CD14-positive monocyte (primary cell): ENCODE measurements at regions not wholly inside any gene's neighbourhood (a gene's known extent, or its start where the extent isn't known, plus 50 kb on each side); places are given as distances from the start of the nearest gene placed in this dataset.
A peak's percentile ranks its signal among the peaks of the same experiment; 100 is the strongest.

Source experiments
- DNase-seq, 3 donors: peaks; one replicate each; pipeline ENCODE4 v3.0.0-alpha.2; 2011 to 2022
- H2AFZ ChIP-seq: 2 replicates; pipeline ENCODE4 v1.6.0; 2012; ENCODE audit warnings: mild to moderate bottlenecking, low read depth, low read length, inconsistent platforms; ENCODE audit not compliant: insufficient read depth, poor library complexity, severe bottlenecking
- H3K27ac ChIP-seq, 2 donors: 1 replicate in 1 of 2; 2 replicates in 1 of 2; pipeline ENCODE4 v1.5.1; 2012 to 2013; ENCODE audit warnings: low read length in 2 of 2, control low read depth in 1 of 2, inconsistent platforms in 1 of 2, low read depth in 1 of 2, mild to moderate bottlenecking in 1 of 2
- H3K27me3 ChIP-seq, 2 donors: one replicate each; pipeline versions ENCODE4 v1.6.0 to v1.6.1; 2011 to 2013; ENCODE audit warnings: low read length in 2 of 2; ENCODE audit not compliant: control insufficient read depth in 2 of 2, insufficient read depth in 2 of 2
- H3K36me3 ChIP-seq, 2 donors: replicated peaks in 1 of 2; 1 replicate in 1 of 2; 2 replicates in 1 of 2; pipeline versions ENCODE4 v1.5.1 to v1.6.1; 2012 to 2013; ENCODE audit warnings: low read length in 2 of 2, control low read depth in 1 of 2, inconsistent platforms in 1 of 2, mild to moderate bottlenecking in 1 of 2; ENCODE audit not compliant: insufficient read depth in 2 of 2, control insufficient read depth in 1 of 2
- H3K4me1 ChIP-seq, 2 donors: 1 replicate in 1 of 2; 2 replicates in 1 of 2; pipeline versions ENCODE4 v1.5.1 to v1.6.1; 2012 to 2013; ENCODE audit warnings: low read length in 2 of 2, control low read depth in 1 of 2, inconsistent platforms in 1 of 2, mild to moderate bottlenecking in 1 of 2, moderate library complexity in 1 of 2; ENCODE audit not compliant: insufficient read depth in 2 of 2, control insufficient read depth in 1 of 2
- H3K4me2 ChIP-seq: replicated peaks from 2 replicates; pipeline ENCODE3; 2012; ENCODE audit warnings: low read length, moderate library complexity, mild to moderate bottlenecking; ENCODE audit not compliant: poor library complexity, severe bottlenecking; ENCODE audit errors: extremely low read depth
- H3K4me3 ChIP-seq, 3 experiments: fragments of 200-600 bp in 1 of 3; sonication (generic) in 1 of 3; replicated peaks in 1 of 3; 1 replicate in 2 of 3; 2 replicates in 1 of 3; pipeline ENCODE4 v1.5.1; 2011 to 2013; ENCODE audit warnings: low read length in 3 of 3, mild to moderate bottlenecking in 3 of 3, control low read depth in 2 of 3, low read depth in 2 of 3, inconsistent platforms in 1 of 3, moderate library complexity in 1 of 3
- H3K79me2 ChIP-seq: 2 replicates; pipeline ENCODE4 v1.6.0; 2012; ENCODE audit warnings: mild to moderate bottlenecking, control low read depth, inconsistent platforms, low read length, moderate library complexity; ENCODE audit not compliant: insufficient read depth
- H3K9ac ChIP-seq: 2 replicates; pipeline ENCODE4 v1.6.0; 2017; ENCODE audit warnings: low read length, mild to moderate bottlenecking; ENCODE audit not compliant: insufficient read depth, poor library complexity, severe bottlenecking
- H3K9me3 ChIP-seq, 2 donors: replicated peaks in 1 of 2; 1 replicate in 1 of 2; 2 replicates in 1 of 2; pipeline versions ENCODE4 v1.5.1 to v1.6.1; 2012 to 2013; ENCODE audit warnings: low read length in 2 of 2, control low read depth in 1 of 2; ENCODE audit not compliant: control insufficient read depth in 1 of 2, insufficient read depth in 1 of 2
- H4K20me1 ChIP-seq: 2 replicates; pipeline ENCODE4 v1.6.0; 2012; ENCODE audit warnings: mild to moderate bottlenecking, low read length, control low read depth, moderate library complexity; ENCODE audit not compliant: insufficient read depth
- H3K27ac Mint-ChIP-seq, 7 donors: one replicate each; pipeline ENCODE4 v1.8.0; 2020; ENCODE audit warnings: mild to moderate bottlenecking in 7 of 7, mixed read lengths in 7 of 7, moderate library complexity in 6 of 7, inconsistent platforms in 2 of 7
- H3K27me3 Mint-ChIP-seq, 3 donors: one replicate each; pipeline ENCODE4 v1.8.0; 2021 to 2022; ENCODE audit warnings: low read depth in 3 of 3, mild to moderate bottlenecking in 3 of 3, mixed read lengths in 3 of 3, moderate library complexity in 3 of 3, inconsistent platforms in 1 of 3
- H3K36me3 Mint-ChIP-seq, 2 donors: one replicate each; pipeline ENCODE4 v1.8.0; 2020; ENCODE audit warnings: mixed read lengths in 2 of 2, inconsistent platforms in 1 of 2, mild to moderate bottlenecking in 1 of 2
- H3K4me1 Mint-ChIP-seq: one replicate; pipeline ENCODE4 v1.8.0; 2020; ENCODE audit warnings: mild to moderate bottlenecking, mixed read lengths
- H3K4me3 Mint-ChIP-seq, 2 donors: one replicate each; pipeline ENCODE4 v1.8.0; 2020; ENCODE audit warnings: mild to moderate bottlenecking in 2 of 2, mixed read lengths in 2 of 2, moderate library complexity in 1 of 2
- H3K9me3 Mint-ChIP-seq, 7 donors: one replicate each; pipeline ENCODE4 v1.8.0; 2020 to 2022; ENCODE audit warnings: mixed read lengths in 7 of 7, mild to moderate bottlenecking in 6 of 7, moderate library complexity in 6 of 7, inconsistent platforms in 2 of 7
- WGBS: methylation state at CpG from one replicate; pipeline ENCODE4 v1.1.5; 2013; ENCODE audit warnings: missing lambda C conversion rate; ENCODE audit not compliant: insufficient coverage; 5-methylcytosine and 5-hydroxymethylcytosine counted together
- intact Hi-C, 2 donors: fragments of 100-400 bp; cut with micrococcal nuclease; formaldehyde crosslinking; loops; one replicate each; pipeline versions ENCODE4 v1.15.0 to v1.15.1; 2023
- TF ChIP-seq, protein P1 (sequence below): fragments of 200-600 bp; IDR thresholded peaks from one replicate; pipeline ENCODE4 v1.8.0; 2022; ENCODE audit warnings: antibody characterized with exemption, mild to moderate bottlenecking

DNA sequence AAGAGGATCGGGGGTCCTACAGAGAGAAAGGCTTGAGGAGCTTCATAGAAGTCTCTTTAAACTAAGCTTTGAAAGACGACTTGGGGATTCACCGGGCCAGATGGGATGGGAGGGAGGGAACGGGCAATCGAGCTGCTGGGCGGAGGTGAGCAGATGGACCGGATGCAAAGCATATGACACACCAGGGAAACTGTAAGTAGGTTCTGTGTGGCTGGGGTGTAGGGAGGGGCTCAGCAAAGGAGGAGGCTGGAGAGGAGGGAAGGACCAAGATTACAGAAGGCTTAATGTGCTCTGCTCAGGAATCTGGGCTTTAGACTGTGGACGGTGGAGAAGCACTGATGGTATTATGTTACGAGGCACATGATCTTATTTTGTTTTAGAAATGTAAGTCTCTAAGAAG lies 131.5 kb downstream of the MAIP1 start:
- Mint-ChIP-seq H3K27me3 (peaks cover 2 to 8% (median 2%) of the 10 kb centered on the region in 3 donors), H3K27ac (no peak overlapping the region), H3K4me3 (no peak overlapping the region), H3K36me3 (no peaks in the 10 kb centered on the region), H3K4me1 (no peaks in the 10 kb centered on the region), H3K9me3 (no peaks in the 10 kb centered on the region)
- Histone ChIP-seq H3K4me2 (no peak overlapping the region), H3K27ac (no peak overlapping the region), H3K4me3 (no peak overlapping the region), H3K27me3 (no peaks in the 10 kb centered on the region), H3K9me3 (peaks cover 0 to 2% of the 10 kb centered on the region in 2 donors), H4K20me1 (no peaks in the 10 kb centered on the region), H3K9ac (no peak overlapping the region), H3K36me3 (no peaks in the 10 kb centered on the region), H2AFZ (no peak overlapping the region), H3K4me1 (no peaks in the 10 kb centered on the region), H3K79me2 (no peaks in the 10 kb centered on the region)
- WGBS, result 95% methylated on average over 8 of the region's 9 CpGs
- DNase-seq, result no peak
- TF ChIP-seq, protein P1, sequence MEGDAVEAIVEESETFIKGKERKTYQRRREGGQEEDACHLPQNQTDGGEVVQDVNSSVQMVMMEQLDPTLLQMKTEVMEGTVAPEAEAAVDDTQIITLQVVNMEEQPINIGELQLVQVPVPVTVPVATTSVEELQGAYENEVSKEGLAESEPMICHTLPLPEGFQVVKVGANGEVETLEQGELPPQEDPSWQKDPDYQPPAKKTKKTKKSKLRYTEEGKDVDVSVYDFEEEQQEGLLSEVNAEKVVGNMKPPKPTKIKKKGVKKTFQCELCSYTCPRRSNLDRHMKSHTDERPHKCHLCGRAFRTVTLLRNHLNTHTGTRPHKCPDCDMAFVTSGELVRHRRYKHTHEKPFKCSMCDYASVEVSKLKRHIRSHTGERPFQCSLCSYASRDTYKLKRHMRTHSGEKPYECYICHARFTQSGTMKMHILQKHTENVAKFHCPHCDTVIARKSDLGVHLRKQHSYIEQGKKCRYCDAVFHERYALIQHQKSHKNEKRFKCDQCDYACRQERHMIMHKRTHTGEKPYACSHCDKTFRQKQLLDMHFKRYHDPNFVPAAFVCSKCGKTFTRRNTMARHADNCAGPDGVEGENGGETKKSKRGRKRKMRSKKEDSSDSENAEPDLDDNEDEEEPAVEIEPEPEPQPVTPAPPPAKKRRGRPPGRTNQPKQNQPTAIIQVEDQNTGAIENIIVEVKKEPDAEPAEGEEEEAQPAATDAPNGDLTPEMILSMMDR, result no peak
- intact Hi-C loops, result no loop called here

DNA sequence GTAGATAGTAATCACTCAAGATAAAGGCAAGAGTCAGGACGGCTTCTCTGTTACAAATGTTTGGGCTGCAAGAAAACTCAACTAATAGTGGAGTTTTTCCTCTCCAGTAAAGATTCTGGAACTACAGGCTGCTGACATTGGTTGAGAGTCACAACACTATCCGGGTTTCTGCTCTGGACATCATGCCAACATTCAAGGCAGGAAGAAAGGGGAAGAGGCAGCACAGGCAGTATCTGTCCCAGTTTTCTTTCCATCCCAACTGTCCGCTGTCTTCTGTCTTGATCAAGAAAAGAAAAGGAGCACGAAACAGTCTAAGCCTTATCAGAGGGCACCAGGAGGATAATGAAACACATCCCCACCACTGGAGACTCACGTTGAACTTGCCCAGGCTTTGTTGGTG lies 132.1 kb downstream of the MAIP1 start:
- H3K27ac Mint-ChIP-seq, result peak overlapping the region in 1 of 7 donors; percentile 50
- WGBS, result 90% methylated on average over 3 of the region's 5 CpGs
- intact Hi-C loops, result no loop called here

More for the DNA sequence above, 132.1 kb downstream of the MAIP1 start:
- Histone ChIP-seq H3K79me2 (no peaks in the 10 kb centered on the region), H3K4me2 (no peak overlapping the region), H3K27me3 (no peaks in the 10 kb centered on the region), H3K27ac (no peak overlapping the region), H3K4me1 (no peaks in the 10 kb centered on the region), H3K36me3 (no peaks in the 10 kb centered on the region), H3K4me3 (no peak overlapping the region), H3K9ac (no peak overlapping the region), H2AFZ (no peak overlapping the region), H3K9me3 (peaks cover 0 to 2% of the 10 kb centered on the region in 2 donors), H4K20me1 (no peaks in the 10 kb centered on the region)
- no peak for DNase-seq
- no peak overlapping the region for H3K4me3 Mint-ChIP-seq
- H3K4me1 Mint-ChIP-seq, result no peaks in the 10 kb centered on the region
- peaks cover 2 to 10% (median 2%) of the 10 kb centered on the region in 3 donors for H3K27me3 Mint-ChIP-seq
- no peaks in the 10 kb centered on the region for H3K36me3 Mint-ChIP-seq
- no peaks in the 10 kb centered on the region for H3K9me3 Mint-ChIP-seq
- TF ChIP-seq, protein P1, result no peak
